HG03196 (cell line): ENCODE measurements at regions not wholly inside any gene's neighbourhood (a gene's known extent, or its start where the extent isn't known, plus 50 kb on each side); places are given as distances from the start of the nearest gene placed in this dataset.

Experiments
- ATAC-seq: cut with Tn5 transposase; IDR thresholded peaks from one replicate; pipeline ENCODE4 v1.9.1; 2021; ENCODE audit not compliant: unreplicated experiment

DNA sequence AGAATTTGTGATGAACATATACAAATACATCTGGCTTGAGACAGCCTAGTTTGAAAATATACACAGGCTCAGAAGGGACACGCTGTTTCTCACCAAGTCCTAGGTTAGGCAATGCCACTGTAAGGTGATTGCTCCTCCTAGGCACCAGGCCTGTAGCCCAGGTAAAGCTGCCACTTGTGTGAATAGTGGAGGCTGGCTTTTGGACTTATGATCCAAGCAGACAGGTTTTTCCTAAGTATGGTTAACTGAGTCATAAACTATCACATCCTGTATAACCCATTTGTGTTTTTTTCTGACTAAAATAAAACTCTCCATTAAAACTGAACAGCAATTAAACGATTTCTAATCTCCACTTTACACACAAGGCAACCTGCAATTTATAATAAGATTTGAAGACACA is 81.0 kb downstream of the SEMA4F start:
- ATAC-seq, result no peak

DNA sequence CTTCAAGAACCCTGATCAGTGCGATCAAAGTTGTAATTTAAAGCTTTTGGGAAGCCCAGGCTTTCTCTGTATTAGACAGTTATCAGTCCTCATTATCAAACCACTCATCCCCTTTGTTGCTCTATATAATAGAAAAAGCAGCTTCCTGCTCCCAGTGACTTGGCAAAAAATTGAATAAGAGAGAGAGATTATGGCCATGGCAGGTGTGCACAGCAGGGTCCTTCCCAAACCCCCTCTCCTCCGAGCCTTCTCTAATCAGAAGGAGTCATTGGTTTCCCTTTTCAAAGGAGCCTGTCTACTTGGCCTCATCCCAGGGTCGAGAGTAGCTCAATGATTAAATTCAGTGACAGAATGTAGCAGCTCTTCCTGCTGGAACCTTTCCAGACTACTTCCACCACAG is 81.5 kb downstream of the SEMA4F start:
- no peak for ATAC-seq

DNA sequence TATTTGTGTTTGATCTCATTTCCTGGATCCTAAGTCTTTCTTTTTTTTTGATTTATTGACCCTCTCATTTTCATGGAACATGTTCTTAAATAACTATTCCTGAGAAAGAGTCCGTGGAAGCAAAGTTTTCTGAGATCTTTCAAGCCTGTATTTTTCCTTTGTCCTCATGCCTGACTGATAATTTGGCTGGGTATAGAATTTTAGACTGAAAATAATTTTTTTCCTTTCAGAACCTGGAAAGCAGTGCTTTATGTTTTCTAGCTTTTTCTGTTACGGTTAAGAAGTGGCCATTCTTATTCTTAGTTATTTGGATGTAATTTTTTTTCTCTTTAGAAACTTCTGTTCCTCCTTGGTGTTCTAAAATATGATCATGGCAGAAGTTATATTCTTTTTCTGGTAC is 82.5 kb downstream of the SEMA4F start:
- no peak for ATAC-seq

DNA sequence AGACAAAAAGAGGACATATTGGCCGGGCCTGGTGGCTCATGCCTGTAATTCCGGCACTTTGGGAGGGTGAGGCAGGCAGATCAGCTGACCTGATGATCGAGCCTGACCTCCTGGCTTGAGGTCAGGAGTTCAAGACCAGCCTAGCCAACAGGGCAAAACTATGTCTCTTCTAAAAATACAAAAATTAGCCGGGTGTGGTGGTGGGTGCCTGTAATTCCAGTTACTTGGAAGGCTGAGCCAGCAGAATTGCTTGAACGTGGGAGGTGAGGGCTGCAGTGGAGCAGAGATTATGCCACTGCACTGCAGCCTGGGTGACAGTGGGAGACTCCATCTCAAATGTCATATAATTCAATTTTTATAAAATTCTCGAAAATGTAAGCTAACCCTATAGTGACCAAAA is 84.5 kb downstream of the SEMA4F start:
- no peak for ATAC-seq

DNA sequence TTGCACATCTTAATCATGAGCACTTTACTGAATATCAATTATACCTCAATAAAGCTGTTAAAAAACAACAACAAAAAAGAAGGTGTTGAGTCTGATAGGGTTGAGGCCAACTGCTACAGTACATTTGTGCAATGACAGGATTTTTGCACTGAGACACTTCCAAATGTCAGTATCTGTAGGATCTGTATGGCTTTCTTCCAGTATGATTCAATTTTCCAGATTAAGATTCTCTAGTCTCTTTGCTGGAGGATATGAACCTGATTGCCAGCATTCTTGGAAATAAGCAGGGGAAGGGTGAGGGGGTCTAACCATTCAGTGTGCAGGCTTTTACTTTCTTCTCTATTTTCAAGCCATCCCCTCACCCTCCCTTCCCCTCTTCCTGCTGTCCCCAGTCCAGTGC is 85.1 kb downstream of the SEMA4F start:
- no peak for ATAC-seq

DNA sequence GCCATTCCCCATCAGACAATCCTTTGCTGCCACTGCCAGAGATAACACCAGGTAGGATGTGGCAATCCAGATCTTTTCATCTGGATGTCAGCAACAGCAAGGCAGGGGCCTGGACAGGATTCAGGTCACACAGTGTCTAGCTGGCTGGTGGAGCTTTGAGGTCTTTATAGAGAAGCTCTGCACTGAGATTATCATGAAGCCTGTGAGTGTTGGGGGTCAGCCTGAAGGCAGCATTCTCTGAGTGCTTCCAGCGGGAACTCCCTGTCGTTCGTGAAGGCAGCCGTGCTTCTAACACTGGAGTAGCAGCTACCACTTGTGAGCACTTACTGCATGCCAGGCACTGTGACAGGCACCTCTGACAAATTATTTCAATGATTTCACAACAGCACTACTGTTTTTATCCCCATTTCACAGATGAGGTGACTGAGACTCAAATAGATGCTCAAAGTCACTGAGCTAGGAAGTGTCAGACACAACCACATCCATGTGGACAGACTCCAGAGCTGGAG is 85.7 kb downstream of the SEMA4F start:
- no peak for ATAC-seq

DNA sequence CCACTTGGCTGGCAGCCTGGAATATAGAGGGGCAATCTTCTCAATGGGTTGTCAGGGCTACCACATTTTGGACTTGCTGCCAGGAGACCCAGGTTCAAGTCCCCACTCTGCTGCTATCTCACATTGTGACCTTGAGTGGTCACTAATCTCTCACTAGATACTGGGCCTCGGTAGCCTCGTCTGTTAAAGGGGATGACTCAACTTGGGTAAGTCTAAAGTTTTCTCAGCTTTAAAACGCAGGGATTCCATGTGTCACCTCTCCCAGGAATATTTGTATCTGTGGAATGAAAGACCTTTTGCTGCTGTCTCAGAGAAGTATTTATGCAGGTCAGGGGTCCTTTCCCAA is 86.3 kb downstream of the SEMA4F start:
- ATAC-seq, result no peak

DNA sequence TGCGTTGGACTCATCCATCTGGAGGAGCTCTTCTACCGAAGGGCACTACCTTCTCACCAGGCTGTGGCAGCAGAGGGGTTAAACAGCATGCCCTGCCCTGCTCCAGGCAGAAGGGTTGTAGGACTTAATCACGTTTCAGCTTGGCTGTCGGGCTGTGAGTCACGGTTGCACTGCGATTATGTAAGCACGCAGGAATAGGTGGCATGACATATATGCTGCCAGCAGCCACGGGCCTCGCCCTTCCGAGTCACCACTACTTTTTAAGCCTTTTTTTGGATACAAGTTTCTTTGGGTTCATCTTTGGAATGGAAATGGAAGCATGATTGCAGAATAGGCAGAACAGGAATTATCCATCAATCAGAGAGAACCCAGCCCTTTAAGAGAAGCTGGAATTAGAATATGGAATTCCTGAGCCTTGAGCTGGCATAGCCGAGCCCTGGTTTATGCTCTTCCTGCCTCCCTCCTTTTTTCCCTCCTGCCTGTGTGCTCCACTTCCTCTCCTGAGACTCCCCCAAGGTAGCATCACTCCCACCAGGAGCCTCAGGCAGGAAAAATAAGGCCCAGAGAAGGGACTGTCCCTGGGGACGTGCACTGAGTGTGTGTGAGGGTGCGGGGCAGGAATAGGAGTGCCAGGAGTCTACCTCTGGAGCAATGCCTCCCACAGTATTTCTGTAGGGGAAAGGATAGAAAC is 86.8 kb downstream of the SEMA4F start:
- ATAC-seq, result no peak

DNA sequence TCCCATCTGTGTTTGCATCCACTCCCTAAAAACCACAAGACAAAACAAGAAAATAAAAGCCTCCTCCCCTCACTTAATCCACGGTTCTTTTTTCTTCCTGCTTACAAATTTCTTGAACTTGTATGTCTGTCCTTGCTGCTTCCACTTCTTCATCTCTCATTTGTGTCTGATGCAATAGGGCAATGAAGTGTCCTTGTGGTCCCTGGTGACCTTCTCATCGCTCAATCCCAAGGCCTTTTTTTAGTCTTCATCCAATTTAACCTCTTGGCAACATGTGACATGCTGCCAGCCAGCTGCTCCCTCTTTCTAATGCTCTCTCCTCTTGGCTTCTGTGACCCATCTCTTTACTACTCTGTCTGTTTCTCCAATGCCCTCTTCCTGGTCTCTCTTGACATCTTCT is 87.6 kb downstream of the SEMA4F start:
- no peak for ATAC-seq

DNA sequence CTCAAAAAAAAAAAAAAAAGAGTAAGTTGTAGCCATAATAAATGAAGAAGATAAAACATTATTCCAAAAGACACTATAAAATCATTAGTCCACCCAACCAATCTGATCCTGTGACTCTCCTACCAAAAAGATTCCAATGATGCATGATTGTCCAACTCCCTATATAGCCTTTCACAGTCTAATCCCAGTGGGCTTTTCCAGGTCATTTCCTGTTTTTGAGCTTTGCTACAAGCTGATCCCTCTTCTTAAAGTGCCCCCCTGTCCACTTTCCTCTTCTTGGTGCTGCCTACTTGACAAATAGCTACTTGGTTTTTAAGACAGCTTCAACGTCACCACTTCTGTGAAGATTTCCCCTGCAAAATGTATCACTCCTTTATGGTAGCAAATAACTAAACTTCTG is 88.4 kb downstream of the SEMA4F start:
- ATAC-seq, result no peak

DNA sequence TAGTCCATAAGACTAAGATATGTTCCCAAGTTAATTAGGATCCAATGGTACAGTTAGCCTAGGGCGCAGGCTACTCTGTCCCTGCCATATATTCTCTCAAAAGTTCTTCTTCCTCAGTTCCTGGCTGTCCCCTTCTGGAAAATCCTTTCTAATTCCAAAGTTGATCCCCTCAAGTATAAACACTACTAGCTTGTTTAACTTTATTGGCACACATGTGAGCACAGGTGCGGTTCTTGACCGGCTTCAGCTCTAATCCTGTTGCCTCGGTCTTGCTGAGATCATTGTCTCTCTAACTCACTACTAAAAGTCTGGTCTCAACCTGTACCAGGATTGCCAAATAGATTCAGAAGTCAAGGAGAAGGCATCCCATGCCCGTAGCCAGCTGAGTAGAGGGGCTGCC is 89.0 kb downstream of the SEMA4F start:
- ATAC-seq, result no peak

DNA sequence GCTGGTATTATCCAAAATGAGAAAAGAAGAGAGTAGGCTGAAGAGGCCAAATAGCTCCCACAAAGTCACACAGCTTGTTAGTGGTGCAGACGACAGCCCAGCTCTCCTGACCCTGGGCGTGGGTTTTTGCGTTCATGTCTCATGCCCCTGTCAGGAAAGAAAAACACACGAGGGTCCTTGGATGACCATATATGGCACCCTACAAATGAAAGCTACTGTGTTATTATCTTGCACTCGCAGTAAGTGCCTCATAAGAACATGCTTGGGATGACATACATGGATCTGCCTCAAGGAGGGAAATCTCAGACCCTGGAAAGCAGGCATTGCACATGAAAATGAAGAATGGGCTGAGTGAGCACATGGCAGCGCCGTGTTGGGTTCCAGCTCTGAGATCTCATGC is 89.7 kb downstream of the SEMA4F start:
- no peak for ATAC-seq

DNA sequence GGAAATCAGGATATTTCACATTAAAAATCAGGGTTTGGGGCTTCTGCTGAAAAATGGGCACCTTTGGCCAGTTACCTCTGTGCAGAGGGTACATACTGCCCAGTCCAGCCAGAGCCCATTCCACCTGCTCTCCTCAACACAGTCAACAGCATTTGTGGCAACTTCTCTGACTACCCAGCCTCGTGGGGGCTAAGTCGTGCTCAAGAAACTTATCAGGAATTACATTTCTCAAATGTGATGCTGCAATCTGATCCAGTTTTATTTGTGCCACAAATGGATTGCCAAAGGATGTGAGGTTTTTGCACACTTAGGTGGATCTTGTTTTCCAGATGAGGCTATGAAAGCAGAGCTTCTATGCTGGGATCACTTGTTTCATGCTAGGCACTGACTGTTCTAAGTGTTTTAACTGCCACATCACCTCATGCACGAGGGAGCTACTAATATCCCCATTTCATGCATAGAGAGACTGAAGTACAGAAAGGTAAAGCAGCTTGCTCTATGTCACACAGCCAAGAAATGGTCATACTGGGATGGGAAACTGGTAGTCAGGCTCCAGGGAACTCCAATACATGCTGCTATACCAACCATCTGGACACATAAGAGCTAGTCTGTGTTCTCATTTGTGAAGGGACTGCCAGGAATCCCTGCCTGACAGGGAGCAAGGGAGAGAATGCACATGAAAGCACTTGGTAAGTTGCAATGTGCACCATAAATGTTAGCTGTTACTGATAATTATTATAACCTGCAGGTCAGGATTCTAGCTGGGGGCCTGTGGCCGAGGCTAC is 89.0 kb upstream of the HK2 start:
- no peak for ATAC-seq

DNA sequence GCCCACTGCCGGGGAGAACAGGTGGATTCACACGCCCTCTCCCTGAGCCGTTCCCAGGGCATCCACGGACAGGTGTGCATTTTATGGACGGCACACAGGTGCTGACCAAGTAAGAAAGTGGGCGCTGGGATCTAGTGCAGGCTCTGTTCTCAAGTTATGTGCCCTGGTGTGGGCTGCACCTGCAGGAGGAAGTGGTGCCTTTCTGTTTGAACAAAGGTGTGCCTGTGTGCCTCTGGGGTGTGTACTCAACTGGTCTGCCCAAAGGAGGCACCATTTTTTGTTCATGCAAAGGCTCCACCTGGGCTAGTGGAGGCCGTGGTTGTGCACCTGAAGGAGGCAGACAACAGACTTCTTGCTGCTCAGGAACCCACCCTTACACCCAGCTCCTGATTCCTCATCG is 88.2 kb upstream of the HK2 start:
- no peak for ATAC-seq

DNA sequence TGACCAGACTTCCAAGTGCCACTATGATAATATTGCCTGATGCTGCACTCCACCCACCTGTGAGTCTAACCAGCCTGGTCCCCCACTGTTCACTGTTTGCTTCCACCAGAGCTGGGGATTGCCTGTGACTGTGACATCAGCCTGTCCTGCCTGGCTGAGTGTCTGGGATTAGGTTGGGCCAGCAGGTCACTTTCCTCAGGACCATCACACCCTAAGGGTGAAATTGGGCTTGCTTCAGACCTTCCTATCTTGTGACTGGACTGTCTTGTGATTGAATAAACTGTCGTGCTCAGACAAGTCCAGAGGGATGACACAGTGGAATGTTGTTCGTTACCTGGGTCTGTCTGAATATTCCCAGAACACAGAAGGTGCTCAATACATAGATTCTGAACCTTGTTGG is 87.4 kb upstream of the HK2 start:
- no peak for ATAC-seq

DNA sequence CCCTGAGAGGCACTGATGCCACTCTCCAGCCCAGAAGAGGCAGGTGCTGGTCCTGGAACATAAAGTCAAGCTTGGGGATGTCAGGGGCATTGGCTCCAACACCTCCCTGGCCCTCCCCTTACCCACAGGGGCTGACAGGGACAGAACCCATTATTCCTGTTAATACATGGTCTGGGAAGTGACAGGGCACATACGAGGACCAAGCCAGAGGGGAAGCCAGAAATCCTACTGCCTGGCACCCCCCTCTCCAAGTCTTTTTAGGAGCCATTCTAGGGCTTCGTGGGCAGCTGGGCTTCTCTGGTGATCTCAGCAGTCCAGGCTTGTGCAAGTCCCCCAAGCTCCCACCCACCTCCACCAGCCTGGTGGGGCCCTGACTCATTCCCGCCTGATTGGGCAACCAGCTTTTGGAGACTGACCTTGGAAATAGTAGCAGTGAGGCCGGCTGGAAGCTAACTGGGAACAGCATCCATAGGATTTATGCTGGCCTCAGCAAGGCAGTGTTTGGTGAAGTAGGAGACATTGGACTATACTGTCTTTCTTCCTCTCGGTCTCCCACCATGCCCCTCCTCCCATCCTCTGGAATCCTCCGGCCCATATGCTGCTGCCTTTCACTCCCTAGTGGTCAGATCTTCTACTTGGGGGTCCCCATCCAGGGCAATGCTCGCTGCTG is 86.4 kb upstream of the HK2 start:
- no peak for ATAC-seq

DNA sequence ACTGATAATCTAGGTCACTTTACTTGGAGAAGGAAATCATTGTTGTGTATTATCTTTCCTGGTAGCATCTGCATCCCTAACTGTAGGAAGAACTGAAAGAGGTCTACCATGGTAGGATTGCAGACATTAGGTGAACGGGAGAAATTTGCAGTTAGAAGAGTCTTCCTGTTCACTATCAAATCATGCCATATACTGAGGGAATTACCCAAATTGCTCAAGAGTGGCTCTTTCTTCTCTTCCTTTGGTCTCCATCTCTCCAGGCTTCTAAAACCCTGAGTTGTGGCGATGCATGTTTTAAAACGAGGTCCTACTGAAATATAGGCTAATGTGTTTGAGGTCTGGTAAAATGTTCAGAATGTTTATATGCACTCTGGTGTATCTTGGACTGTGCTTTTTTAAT is 85.3 kb upstream of the HK2 start:
- no peak for ATAC-seq

DNA sequence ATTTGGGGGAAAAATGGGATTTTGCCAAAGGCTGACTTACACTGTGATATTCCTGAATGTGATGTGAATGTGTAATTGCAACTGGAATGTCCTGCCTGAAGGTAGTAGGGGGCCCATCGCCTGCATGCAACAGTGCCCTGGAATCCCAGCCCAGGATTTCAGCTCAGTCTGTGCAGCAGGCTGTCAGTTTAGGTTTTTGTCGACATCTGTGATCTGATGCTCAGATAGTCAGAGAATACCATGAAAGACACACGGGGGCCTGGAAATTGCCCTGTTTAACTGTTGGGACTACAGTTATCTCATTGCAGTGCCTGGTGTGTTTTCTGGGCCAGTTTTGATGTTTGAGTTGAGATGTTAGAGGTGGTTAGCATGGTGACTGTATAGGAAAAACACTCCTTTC is 84.5 kb upstream of the HK2 start:
- no peak for ATAC-seq

DNA sequence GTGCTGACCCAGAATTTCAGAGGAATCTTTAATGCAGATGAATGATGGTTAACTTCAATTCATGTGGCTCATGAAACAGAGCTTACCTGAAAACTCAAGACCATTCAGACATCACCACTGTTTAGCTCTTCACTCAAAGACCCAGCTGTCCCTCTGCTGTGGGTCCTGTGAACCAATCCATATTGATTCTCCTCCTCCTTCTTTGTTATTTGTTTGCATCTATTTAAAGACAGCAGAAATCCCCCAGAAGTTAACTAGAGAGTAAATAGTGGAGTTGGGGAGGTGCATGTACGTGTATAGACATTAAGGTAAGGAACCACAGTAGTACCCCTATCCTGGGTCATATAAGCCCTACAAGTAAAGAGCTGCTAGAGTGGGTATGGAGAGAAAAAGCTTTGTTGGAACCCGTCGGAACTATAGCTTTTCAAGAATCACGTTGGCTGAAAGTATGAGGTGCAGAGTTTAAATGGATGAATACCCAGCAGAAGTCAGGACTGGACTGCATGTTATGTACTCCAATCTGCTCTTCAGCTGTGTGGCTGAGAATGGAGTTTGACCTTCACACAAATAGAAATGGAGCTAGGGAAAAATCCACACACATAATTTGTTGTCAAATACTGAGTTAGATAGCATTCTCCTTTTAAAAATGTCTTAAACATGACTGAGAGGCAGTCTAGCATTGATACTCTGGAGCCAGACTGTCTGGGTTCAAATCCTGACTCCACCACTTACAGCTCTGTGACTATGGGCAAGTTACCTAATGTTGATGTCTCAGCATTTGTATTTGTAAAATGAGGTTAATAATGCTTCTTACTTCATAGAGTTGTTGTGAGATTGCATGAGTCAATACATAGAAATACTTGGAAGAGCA is 81.7 kb upstream of the HK2 start:
- ATAC-seq, result no peak

DNA sequence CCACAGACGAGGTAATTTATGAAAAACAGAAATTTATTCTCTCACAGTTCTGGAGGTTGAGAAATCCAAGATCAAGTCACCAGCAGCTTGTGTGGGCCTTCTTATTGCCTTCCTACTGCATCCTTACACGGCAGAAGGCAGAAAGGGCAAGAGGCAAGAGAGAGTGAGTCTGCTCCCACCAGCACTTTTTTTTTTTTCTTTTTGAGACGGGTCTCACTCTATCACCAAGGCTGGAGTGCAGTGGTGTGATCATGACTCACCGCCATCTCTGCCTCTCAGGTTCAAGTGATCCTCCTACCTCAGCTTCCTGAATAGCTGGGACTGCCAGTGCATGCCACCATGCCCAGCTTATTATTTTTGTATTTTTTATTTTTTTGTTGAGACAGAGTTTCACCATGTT is 78.5 kb upstream of the HK2 start:
- ATAC-seq, result no peak

DNA sequence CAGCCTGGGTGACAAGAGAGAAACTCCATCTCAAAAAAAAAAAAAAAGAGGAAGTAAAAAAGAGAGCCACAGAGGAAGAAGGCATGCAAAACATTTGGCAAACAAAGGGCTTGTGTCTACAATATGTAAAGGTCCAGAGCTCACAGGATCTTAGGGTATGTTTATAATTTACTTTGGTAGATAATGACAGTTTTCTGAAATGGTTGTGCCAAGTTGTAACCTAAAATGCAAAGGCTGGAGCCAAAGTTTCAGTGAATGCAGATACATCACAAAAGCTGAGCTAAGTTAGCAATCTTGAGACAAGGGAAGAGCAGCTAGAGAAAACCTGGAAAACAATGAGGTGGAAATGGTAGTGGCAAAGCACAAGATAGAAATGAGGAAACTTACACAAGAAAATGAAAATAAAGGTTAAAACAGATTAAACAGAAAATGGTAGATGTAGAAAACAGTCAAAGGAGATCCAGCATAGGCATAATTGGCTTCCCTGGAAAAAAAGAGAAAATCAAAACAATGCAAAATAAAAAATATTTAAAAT is 77.5 kb upstream of the HK2 start:
- no peak for ATAC-seq
